Activated T-helper 1 cell treated with anti-CD3 and anti-CD28 coated beads, Interleukin-2, amount 50 U/mL, for 16 hours (primary cell): ENCODE measurements at regions not wholly inside any gene's neighbourhood (a gene's known extent, or its start where the extent isn't known, plus 50 kb on each side); places are given as distances from the start of the nearest gene placed in this dataset.

Experiments
- DNase-seq, 2 donors: peaks; one replicate each; pipeline ENCODE4 v3.0.0-alpha.2; 2020; ENCODE audit warnings: low read depth in 1 of 2, low spot score in 1 of 2

DNA sequence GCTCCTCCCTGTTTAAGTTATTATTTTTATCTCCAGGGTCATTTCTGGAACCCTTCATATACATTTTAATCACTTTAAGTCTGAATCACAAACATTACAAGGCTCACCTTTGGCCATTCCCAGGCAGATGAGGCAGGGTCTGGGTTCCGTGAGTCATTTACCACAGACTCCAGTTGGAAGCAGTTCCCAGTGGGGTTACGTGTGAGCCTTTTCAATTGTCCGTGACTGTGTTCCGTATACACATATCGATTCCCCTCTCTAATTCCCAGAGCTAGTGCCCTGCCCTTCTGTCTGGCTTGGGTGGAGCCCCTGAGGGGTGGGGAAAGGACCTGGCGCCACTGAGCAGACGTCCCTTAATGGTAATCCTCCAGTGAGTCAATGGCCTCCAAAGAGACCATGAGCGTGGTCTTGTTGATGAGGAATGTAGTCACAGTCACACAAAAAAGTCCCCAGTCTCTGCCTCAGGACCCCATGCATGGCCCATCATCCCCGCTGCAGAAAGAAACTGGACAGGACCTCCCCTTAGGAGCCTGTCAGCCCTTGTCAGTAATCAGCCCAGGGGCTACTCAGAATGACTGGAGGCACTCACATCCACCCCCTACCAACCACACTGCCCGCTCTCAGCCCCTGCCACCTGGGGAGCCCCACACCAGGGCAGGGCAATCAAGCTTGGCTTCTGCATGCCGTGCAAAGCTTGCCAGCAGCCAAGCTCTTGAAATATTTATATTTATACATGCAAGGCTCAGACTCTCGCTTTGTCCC lies 144.4 kb downstream of the ZIC5 start:
- DNase-seq: no peak

DNA sequence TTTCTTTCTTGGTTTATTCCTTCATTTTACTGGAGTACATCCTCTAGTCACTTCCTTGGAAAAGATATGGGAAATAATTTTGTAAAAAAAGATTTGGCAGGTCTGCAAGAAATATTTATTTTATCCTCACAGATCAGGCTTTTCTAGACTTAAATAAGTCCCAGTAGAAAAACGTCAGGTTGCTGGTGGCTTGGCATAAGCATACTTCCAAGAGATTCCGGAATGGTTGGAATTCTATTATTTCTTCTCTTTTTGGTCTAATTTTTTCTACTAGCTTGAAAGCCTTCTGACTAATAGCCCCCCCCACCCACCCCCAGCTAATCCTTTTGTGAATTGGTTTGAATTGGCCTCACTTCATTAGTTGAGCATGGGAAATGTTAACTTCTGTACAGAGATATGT lies 147.6 kb downstream of the ZIC5 start:
- DNase-seq: no peak

DNA sequence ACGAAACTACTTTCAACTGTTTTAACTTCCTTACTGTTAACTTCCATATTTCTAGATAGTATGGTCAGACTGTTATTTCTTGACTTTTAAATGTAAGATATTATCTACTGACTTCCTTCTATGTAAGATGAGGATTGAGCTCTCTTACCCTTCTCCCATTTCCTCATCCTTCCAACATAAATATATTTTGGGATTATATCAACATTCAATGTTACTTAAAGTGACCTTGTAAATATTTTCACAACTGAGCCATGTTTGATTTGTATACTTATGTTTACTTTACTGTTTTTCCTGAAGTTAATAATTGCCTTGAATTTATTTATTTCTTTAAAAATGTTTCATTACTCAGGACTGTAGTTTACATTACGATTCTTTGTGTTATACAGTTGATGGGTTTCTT lies 148.7 kb downstream of the ZIC5 start:
- no peak for DNase-seq

DNA sequence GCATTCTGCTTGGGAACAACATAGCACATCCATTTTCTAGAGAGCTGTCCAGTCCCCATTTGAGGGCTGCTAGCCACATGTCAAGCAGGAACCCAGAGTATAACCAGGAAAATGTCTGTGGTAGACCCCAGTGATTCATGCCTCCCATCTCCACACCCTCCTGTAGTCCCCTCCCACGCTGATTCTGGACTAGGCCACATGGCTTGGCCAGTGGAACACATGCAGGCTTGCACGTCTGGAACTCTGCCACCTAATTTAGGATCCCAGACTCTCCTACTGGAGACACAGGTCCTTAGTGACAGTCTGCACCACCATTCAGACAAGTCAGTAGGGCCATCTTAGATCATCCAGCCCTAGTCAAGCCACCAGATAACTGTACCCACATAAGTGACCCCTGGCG lies 149.8 kb downstream of the ZIC5 start:
- DNase-seq: no peak

DNA sequence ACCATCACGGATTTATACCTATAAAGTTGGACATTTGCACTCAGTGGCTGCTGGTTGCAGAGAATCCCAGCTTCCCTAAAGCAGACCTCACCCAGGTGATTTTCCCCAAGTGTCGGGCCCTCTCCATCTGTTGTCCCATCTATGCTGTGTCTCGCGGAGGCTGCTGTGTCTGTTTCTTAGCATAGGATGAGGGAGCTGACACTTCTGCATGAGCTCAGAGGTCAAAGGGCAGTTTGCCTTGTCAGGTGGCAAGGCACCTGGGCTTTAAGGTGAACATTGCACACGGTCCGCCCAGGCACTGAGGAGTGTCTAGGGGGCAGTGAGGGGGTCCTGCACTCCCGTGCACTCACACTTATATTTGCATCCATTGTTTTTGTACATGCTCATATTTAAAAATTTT lies 151.6 kb downstream of the ZIC5 start:
- DNase-seq: no peak

- DNase-seq: no peak
Observed at GRCh38 chr13:99816321-99816720, 155.2 kb downstream of the ZIC5 start.

DNA sequence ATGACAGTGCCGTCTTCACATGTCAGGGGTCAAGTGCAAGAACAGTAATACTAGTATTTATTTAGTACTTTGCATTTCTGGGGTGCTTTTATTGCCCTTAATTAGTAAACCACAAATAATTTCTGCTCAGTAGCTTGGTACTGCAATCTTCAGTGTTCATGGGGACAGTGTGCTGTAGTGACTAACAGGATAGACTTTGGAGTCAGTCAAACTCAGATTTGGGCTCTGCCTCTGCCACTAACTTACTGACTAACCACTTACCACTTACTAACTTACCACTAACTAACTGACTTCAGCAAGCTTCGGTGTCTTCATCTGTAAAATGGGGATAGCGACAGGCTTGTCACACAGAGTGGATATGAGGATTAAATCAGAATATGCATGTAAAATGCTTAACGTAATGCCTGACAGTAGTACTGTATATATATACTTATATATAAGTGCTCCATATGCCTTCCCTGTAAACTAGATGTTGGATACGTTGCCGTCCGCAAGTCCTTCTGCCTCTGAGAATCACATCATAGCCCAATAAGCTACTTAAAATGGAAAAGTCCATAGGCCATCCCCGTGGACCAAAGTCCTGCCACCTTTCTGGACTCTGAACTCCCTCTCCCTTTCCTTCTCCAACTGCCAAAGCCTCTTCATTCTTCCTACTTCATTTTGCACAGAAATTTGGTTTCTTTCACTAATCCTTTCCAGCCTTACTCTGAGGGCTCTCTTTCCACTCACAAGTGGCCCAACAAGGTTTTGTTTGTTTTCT lies 158.1 kb downstream of the ZIC5 start:
- no peak for DNase-seq

- no peak for DNase-seq
Observed at GRCh38 chr13:99812625-99813024, 158.9 kb downstream of the ZIC5 start.

DNA sequence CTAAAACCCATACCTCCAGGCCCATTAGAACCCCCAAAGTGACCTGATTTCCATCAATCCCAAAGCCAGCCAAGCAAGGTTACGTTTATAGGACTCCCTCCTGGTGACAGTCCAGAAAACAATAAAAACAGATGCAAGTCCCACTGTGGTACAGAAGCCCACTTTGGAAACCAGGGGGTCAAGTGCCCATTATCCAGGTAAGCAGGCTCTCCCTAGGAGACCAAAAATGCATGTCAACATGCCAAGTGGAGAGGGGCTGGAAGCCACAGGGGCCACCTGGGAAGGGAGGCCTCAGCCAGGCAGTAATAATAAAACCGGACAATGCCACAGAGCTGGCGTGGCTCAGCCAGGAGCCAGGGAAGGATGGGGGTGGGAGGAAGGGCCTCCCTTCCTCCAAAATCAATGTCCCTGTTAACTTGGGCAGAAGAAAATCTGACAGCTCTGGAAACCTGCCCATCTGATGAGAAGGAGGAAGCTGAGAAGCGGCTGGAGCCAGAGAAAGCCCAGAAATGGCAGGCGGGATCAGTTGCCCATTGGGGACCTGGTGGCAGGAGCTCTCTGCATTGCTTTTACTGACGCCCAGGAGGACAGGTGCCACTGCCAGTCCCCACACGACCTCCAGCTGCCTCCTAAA lies 160.4 kb downstream of the ZIC5 start:
- DNase-seq: no peak

- no peak for DNase-seq
Observed at GRCh38 chr13:99809926-99810325, 161.6 kb downstream of the ZIC5 start.

DNA sequence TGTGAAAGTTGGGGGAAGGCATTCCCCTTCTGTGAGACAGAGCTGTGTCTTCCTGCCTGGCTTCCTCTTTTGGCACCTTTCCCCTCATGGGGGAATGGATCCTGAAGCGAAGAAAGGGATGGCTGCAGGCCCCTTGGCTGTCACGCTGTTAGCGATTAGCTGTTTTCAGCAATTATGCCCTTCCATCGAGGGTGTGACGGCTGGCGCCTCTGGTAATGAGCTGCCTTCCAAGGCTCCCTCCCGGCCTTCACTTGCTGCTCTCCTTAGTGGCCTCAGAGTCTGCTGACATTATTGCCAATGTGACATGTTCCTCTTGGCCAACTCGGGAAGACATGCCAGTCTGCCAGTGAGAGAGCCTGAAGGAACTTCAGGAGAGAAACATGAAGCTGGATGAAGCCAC lies 162.1 kb downstream of the ZIC5 start:
- DNase-seq: no peak

DNA sequence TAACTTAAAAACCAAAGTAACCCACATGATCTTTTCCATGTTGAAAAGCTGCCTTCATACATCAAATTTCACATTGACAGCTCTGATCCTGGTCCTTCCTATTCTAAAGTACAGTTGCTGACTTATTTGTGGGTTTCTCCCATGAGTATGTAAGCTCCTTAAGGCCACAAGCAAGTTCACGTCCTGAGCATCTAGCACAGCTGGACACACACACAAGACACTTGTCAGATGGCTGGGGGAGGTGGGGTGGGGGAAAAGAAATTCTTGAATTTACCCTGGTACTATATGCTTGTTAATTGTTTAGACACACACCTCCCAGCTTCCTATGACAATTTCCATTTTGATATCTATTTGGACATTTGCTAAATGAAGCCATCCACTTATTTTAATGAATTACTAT lies 162.8 kb downstream of the ZIC5 start:
- DNase-seq: no peak

- no peak for DNase-seq
Observed at GRCh38 chr13:99806671-99807070, 164.9 kb downstream of the ZIC5 start.

GRCh38 chr13:99805361-99805760 lies 166.2 kb downstream of the ZIC5 start:
- no peak for DNase-seq

DNA sequence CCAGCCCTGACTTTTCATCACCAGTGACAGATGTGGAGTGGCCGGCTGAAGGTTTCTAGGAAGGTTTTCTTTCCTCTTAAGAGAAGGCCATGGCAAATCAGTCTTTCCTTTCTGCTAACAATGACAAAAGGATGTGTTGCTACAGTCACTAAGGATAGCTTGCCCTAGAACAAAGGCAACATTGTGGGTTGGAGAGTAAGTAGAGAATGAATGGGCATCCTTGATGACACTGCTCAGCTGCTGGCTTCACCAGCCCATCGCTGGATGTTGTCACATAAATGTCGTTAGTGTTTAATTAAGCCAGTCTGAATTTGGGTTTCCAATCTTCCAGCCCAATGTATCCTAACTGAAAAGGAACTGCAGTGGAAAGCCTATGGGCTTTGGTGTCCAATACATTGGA lies 168.4 kb downstream of the ZIC5 start:
- DNase-seq: no peak

- DNase-seq: no peak
Observed at GRCh38 chr13:99802416-99802815, 169.2 kb downstream of the ZIC5 start.

- no peak for DNase-seq
Observed at GRCh38 chr13:99800951-99801350, 170.6 kb downstream of the ZIC5 start.

GRCh38 chr13:99800011-99800410 lies 171.6 kb downstream of the ZIC5 start:
- DNase-seq: no peak

GRCh38 chr13:99798756-99799155 lies 172.8 kb downstream of the ZIC5 start:
- no peak for DNase-seq

GRCh38 chr13:99797691-99798090 lies 173.9 kb downstream of the ZIC5 start:
- DNase-seq: no peak

- DNase-seq: no peak
Observed at GRCh38 chr13:99796175-99796819, 175.3 kb downstream of the ZIC5 start.
